ENCODE measurements at regions not wholly inside any gene's neighbourhood (a gene's known extent, or its start where the extent isn't known, plus 50 kb on each side); places are given as distances from the start of the nearest gene placed in this dataset.

DNA sequence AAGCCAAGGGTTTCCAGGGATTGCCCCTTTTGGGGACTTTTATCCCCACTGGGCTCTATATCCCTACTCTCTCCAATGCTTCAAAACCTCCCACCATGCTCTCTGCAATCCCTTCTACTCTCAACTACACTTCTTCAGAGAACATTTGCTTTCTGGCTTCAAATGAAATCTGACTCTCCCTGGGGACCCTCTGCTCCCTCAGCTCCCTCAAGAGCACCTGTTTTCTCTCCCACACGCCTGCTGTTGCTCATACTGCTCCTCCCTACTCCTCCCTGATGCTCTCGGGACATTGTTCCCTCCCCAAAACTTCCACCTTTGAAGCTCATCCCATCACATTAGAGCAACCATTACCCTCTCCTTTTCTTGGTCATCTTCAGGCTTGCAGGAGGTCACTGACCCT, 344.9 kb downstream of the CDK5RAP2 start:
- 78% methylated on average over 2 of the region's 2 CpGs for WGBS
- no peak for DNase-seq (ENCODE audit: low spot score)
- no peak overlapping the region for H3K4me3 ChIP-seq (ENCODE audit: low read depth in 1 of 3, low read length in 3 of 3)

DNA sequence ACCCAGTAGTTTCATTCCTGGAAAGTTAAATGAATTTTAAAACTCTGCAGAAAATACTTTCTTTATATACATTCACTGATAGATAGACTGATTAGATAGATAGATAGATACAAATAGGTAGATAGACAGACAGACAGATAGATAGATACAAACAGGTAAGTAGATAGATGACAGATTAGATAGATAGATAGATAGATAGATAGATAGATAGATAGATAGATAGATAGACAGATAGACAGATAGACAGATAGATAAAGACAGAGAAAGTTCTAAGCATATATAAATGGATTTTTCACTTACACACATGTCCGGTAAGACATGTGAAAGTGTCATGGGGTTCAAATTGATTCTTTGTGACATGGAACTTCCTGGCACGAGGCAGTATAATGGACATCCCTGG, 349.7 kb downstream of the CDK5RAP2 start:
- 83% methylated on average over 2 of the region's 2 CpGs for WGBS

More for the DNA sequence above, 344.9 kb downstream of the CDK5RAP2 start:
- Histone ChIP-seq H3K27ac (ENCODE audit: low read depth in 1 of 2, low read length in 2 of 2) (no peak overlapping the region), H3K9ac (ENCODE audit: low read depth in 1 of 2, low read length in 2 of 2) (no peak overlapping the region), H3K4me1 (ENCODE audit: control insufficient read depth in 4 of 4, insufficient read depth in 4 of 4, low read length in 3 of 4) (no peaks in the 10 kb centered on the region), H3K27me3 (ENCODE audit: control insufficient read depth in 4 of 4, insufficient read depth in 4 of 4, low read length in 3 of 4) (peaks cover 0 to 3% (median 0%) of the 10 kb centered on the region in 4 donors), H3K9me3 (ENCODE audit: control insufficient read depth in 4 of 4, low read length in 3 of 4) (no peaks in the 10 kb centered on the region), H3K36me3 (ENCODE audit: control insufficient read depth in 4 of 4, insufficient read depth in 3 of 4, low read depth in 1 of 4, low read length in 3 of 4) (no peaks in the 10 kb centered on the region)
- no peak for TF ChIP-seq RAD21 (IDR thresholded peaks at IDR 0.05)
- TF ChIP-seq NR2F2 (IDR thresholded peaks at IDR 0.05), result no peak
- no peak for TF ChIP-seq YY1 (IDR thresholded peaks at IDR 0.05)
- no peak for TF ChIP-seq ATF3 (IDR thresholded peaks at IDR 0.05)
- TF ChIP-seq, protein P1, sequence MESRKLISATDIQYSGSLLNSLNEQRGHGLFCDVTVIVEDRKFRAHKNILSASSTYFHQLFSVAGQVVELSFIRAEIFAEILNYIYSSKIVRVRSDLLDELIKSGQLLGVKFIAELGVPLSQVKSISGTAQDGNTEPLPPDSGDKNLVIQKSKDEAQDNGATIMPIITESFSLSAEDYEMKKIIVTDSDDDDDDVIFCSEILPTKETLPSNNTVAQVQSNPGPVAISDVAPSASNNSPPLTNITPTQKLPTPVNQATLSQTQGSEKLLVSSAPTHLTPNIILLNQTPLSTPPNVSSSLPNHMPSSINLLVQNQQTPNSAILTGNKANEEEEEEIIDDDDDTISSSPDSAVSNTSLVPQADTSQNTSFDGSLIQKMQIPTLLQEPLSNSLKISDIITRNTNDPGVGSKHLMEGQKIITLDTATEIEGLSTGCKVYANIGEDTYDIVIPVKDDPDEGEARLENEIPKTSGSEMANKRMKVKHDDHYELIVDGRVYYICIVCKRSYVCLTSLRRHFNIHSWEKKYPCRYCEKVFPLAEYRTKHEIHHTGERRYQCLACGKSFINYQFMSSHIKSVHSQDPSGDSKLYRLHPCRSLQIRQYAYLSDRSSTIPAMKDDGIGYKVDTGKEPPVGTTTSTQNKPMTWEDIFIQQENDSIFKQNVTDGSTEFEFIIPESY (IDR thresholded peaks at IDR 0.05), result no peak

More for the DNA sequence above, 349.7 kb downstream of the CDK5RAP2 start:
- Histone ChIP-seq H3K36me3 (ENCODE audit: control insufficient read depth in 4 of 4, insufficient read depth in 3 of 4, low read depth in 1 of 4, low read length in 3 of 4) (no peaks in the 10 kb centered on the region), H3K4me1 (ENCODE audit: control insufficient read depth in 4 of 4, insufficient read depth in 4 of 4, low read length in 3 of 4) (no peaks in the 10 kb centered on the region), H3K27me3 (ENCODE audit: control insufficient read depth in 4 of 4, insufficient read depth in 4 of 4, low read length in 3 of 4) (peaks cover 0 to 3% (median 0%) of the 10 kb centered on the region in 4 donors), H3K9ac (ENCODE audit: low read depth in 1 of 2, low read length in 2 of 2) (no peak overlapping the region), H3K4me3 (ENCODE audit: low read depth in 1 of 3, low read length in 3 of 3) (no peak overlapping the region), H3K27ac (ENCODE audit: low read depth in 1 of 2, low read length in 2 of 2) (no peak overlapping the region), H3K9me3 (ENCODE audit: control insufficient read depth in 4 of 4, low read length in 3 of 4) (no peaks in the 10 kb centered on the region)
- TF ChIP-seq HNF4G (IDR thresholded peaks at IDR 0.05) (no peak), HNF4A (conservative IDR thresholded peaks at IDR 0.05) (no peak), JUND (IDR thresholded peaks at IDR 0.05) (no peak), RAD21 (IDR thresholded peaks at IDR 0.05) (no peak), CTCF (IDR thresholded peaks at IDR 0.05; ENCODE audit: low read depth, low read length, missing input control) (no peak)
- TF ChIP-seq, protein P2, sequence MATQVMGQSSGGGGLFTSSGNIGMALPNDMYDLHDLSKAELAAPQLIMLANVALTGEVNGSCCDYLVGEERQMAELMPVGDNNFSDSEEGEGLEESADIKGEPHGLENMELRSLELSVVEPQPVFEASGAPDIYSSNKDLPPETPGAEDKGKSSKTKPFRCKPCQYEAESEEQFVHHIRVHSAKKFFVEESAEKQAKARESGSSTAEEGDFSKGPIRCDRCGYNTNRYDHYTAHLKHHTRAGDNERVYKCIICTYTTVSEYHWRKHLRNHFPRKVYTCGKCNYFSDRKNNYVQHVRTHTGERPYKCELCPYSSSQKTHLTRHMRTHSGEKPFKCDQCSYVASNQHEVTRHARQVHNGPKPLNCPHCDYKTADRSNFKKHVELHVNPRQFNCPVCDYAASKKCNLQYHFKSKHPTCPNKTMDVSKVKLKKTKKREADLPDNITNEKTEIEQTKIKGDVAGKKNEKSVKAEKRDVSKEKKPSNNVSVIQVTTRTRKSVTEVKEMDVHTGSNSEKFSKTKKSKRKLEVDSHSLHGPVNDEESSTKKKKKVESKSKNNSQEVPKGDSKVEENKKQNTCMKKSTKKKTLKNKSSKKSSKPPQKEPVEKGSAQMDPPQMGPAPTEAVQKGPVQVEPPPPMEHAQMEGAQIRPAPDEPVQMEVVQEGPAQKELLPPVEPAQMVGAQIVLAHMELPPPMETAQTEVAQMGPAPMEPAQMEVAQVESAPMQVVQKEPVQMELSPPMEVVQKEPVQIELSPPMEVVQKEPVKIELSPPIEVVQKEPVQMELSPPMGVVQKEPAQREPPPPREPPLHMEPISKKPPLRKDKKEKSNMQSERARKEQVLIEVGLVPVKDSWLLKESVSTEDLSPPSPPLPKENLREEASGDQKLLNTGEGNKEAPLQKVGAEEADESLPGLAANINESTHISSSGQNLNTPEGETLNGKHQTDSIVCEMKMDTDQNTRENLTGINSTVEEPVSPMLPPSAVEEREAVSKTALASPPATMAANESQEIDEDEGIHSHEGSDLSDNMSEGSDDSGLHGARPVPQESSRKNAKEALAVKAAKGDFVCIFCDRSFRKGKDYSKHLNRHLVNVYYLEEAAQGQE (IDR thresholded peaks at IDR 0.05), result no peak
- no peak for DNase-seq (ENCODE audit: low spot score)

All from liver (tissue), 8 donors.